Tibial nerve (tissue), 3 donors: ENCODE measurements at regions not wholly inside any gene's neighbourhood (a gene's known extent, or its start where the extent isn't known, plus 50 kb on each side); places are given as distances from the start of the nearest gene placed in this dataset.

Experiments used
- CTCF ChIP-seq, 5 experiments: fragments of 200-600 bp in 3 of 5; fragments of 450-650 bp in 2 of 5; sonication (generic) in 3 of 5; IDR thresholded peaks; one replicate each; pipeline ENCODE4 v1.5.1; 2016 to 2019; ENCODE audit warnings: antibody characterized with exemption in 5 of 5, mild to moderate bottlenecking in 3 of 5, moderate library complexity in 2 of 5
- POLR2A ChIP-seq, 2 donors: fragments of 450-650 bp; IDR thresholded peaks; one replicate each; pipeline ENCODE4 v1.6.1; 2017; ENCODE audit warnings: antibody characterized with exemption in 2 of 2, mild to moderate bottlenecking in 2 of 2, moderate library complexity in 2 of 2

- TF ChIP-seq POLR2A (IDR thresholded peaks at IDR 0.05) (no peak), CTCF (IDR thresholded peaks at IDR 0.05) (no peak)
These were observed 68.2 kb upstream of the VGLL4 start for GRCh38 chr3:11711876-11712275.
